HG03432 (cell line): ENCODE measurements at regions not wholly inside any gene's neighbourhood (a gene's known extent, or its start where the extent isn't known, plus 50 kb on each side); places are given as distances from the start of the nearest gene placed in this dataset.

ENCODE experiments used
- ATAC-seq: cut with Tn5 transposase; IDR thresholded peaks from one replicate; pipeline ENCODE4 v1.9.1; 2021; ENCODE audit warnings: mild to moderate bottlenecking, moderate library complexity; ENCODE audit not compliant: unreplicated experiment

DNA sequence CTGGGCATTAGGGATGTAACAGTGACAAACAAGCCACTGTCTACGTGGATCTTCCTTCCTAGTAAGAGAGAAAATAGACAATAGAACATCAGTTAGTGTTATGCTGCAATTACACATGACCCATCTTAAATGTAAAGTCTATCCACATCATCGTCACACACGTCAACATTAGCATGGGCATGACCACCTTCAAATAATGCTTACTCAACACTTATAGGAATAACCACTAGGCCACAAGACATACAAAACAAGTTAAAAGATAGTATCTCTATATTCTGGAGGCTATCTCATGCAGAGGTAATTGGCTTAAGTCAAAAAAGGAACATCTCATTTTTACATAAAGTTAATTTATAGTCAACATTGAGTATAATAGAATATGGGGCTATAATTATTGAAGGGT lies 156.5 kb downstream of the MOXD1 start:
- no peak for ATAC-seq

DNA sequence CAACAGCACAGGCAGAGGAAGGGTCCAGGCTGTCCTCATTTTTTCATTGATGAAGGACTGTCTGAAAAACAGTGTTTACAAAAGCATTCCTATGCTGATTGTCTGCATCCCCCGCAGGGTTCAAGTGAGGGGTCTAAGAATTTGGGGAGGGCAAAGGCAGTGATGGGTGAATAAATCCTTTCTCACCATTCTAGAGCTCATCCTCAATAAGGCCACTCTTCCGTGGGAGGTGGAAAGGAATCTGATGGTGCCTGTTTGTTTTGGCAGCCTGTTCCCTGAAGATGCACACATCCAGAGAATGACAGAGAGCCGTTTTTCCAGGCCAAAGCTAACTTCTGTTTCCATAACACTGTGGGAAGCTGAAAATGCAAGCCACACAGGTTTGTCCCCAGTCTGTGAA lies 164.5 kb downstream of the MOXD1 start:
- no peak for ATAC-seq

DNA sequence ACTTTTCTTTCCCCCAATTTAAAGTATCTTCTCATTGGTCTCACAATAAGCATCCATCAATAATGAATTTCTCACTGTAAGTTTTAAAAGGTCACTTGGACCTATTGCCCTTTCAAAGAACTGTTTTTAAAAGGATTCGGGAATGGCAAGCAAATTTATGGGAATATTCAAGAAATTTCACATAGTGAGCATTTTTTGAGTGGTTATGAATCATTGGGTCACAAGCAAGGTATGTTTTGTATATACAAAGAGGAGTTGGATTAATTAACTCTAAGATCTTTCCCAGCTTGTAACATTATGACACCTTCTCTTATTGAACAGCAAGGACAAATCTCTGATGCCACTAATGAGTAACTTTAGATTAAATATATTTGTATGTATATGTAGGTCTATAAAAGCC lies 165.0 kb downstream of the MOXD1 start:
- ATAC-seq, result no peak

DNA sequence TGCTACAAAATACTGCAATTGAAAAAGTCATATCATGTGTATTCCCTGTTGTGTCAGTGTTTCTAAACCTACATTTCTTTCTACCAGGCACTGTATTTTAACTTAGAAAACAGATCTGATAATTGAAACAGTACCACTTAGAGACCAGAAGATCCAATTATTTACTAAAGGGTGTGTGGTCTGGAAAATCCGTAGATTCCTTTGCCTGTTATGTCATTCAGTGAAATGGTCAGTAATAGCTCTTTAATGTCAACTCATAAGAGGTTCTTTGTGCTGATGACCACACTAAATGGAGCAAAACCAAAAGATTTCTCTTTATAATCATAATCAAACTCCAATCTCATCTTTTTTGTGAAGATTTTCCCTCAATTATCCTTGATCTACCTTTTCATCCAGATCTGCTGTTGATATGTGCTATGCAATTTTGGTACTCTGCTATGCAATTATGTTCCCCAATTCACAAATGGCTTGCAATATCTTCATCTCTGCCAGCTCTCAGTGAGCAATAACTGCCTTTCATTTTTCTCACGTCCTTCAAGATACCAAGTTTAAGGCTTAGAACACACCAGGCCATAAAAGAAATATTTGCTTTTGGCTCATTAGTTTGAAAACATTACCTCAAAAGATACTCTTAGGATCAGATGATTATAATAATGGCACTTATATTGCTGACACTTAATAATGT lies 165.5 kb downstream of the MOXD1 start:
- no peak for ATAC-seq

DNA sequence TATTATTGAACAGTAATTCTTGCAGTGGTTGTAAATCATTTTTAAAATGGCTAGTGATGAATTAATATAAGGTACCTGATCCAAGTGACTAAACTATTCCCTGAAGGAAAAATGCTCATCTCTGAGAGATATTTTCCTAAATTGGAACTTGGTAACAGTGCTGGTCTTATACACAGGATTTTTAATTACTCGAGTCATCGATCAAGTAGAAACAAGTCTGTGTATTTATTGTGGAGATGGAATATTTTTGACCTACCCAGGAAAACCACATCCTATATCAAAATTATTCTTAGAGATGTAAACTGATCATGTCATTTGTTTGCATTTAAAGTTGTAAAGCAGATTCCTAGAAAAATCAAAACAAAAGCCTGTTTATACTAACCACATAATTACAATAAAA lies 166.9 kb downstream of the MOXD1 start:
- no peak for ATAC-seq

- no peak for ATAC-seq
These were observed 170.0 kb downstream of the MOXD1 start for GRCh38 chr6:132231121-132231884.

DNA sequence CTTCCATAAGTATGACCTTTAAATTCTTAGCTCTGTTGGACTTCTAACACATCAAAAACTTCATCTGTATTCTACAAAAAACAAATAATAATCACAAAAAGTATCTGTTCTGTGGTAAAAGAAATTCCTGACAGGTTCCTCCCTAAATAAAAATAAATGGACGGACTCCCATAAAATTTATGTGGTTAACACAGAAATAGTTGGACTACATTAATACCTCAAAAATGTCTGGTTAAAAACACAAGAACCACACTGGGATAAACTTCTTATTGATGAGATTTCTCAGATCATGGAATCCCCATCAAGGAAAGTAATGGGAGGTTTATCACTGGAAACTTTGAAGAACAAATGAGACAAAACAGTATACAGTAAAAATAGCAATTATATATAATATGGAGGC lies 172.4 kb downstream of the MOXD1 start:
- no peak for ATAC-seq

DNA sequence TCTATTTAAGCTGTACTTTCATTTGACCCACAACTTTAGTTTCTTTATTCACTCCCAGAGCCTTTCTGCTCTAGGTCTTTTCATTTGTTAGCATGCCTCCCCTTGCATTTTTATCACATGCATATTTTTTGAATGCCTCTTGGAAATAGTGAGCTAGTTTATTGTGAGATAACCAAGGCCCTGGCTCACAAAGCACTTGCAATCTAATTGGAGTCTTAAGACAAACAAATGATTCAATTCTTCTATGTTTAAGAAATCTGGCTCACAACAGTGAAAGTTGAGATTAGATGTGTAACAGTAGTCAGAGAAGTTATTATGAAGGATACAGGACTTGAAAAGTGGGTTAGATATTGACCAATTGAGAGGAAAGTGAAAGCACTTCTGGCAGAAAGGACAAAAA lies 173.4 kb downstream of the MOXD1 start:
- ATAC-seq, result no peak

DNA sequence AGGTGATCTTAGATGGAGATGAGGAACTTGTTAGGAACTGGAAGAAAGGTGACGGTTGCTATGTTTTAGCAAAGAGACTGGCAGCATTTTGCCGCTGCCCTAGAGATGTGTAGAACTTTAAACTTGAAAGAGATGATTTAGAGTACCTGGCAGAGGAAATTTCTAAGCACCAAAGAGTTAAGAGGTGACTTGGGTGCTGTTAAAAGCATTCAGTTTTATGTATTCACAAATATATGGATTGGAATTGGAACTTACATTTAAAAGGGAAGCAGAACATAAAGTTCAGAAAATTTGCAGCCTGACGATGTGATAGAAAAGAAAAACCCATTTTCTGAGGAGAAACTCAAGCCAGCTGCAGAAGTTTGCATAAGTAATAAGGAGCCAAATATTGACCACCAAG lies 176.3 kb downstream of the MOXD1 start:
- no peak for ATAC-seq

DNA sequence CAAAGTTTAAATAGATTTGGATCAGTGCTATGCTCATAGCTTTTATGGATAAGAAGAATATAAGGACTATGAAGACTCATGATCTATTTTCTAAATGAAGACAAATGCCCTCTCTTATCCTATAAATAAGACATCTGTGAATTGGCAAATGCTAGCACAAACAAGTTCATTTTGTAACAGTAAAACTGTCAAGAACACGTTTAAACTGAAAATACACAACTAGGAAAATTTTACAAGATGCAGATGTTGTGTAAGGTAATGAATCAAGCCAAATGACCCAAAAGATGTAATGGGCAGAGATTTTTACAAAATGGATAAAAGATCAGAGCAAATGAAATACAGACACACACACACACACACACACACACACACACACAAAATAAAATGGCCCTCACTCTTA lies 180.5 kb downstream of the MOXD1 start:
- no peak for ATAC-seq

GRCh38 chr6:132219901-132220300 lies 181.4 kb downstream of the MOXD1 start:
- no peak for ATAC-seq

DNA sequence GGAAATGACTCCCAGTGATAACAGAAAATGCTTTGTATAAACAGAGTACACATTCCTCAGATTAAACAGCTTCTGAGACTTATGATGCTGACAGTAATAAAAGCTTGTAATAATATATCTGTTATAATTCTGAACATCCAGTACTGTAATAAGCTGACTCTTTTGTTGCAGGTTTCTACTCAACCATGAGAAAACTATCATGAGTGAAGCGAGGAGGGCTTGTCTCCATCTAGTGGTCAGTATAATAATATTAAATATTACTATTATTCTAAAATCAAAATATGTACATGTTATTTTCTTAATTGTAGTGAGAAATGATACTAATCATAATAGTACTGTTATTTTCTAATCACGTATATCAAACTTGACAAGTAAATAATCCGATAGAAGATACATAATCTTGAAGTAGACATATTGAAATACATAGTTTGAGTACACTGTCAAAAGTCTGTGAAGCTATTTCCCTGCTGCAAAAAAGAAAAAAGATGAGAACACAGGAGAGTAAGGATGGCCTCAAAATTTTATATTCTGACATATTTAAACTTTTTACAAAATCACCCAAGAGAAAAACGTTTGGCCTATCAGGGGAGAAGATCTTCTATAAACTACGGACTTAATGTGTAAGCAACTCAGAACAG lies 183.1 kb downstream of the MOXD1 start:
- ATAC-seq, result peak; percentile 67

DNA sequence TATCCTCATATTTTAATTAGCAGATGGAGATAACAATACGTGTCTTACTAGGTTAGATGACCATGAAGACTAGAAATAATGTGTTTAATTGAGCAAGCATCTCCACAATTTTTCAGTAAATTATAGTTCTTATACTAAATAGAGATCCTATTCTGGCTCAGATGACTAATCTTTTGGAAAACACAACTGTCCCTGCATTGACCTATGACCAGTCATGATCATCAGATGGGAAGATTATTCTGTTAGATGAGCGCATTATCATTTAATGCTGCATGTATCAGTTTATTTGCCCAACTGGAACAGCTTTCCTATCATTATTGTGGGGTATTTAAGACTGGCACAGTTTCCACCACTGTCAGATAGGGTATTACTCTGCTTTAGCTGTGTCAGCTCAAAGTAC lies 185.5 kb downstream of the MOXD1 start:
- no peak for ATAC-seq

DNA sequence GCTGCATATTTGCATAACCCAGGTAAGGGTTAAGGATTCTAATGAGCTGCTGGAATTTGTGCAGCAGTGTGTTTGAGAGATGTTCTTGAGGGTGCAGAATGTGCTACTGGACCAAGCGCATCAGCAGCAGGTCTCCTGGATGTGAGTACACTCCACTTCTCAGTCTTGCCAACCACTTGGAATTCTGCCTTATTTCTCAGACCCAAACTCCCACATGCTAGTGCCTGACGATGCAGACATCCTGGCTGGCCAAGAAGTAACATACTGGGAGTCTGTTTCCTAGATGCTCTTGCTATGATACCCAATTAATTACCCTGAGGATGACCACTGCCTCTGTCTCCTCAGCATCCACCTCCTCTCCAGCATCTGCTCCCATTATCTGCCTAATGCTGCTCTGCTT lies 186.6 kb downstream of the MOXD1 start:
- no peak for ATAC-seq

- no peak for ATAC-seq
These were observed 187.5 kb downstream of the MOXD1 start for GRCh38 chr6:132213732-132214131.

- ATAC-seq, result no peak
These were observed 188.1 kb downstream of the MOXD1 start for GRCh38 chr6:132213191-132213590.

GRCh38 chr6:132210886-132211563 lies 190.2 kb downstream of the MOXD1 start:
- no peak for ATAC-seq

- ATAC-seq, result no peak
These were observed 191.9 kb downstream of the MOXD1 start for GRCh38 chr6:132209351-132209750.

GRCh38 chr6:132207991-132208390 lies 193.3 kb downstream of the MOXD1 start:
- no peak for ATAC-seq

DNA sequence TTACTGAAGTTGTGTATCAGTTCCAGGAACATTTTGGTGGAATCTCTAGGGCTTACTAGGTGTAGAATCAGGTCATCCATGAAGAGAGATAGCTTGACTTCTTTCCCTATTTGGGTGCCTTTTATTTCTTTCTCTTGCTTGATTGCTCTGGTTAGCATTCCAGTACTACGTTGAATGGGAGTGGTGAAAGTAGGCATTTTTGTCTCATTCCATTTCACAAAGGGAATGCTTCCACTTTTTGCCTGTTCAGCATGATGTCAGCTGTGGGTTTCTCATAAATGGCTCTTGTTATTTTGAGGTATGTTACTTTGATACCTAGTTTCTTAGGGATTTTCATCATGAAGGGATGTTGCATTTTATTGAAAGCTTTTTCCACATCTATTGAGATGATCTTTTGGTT lies 195.3 kb downstream of the MOXD1 start:
- no peak for ATAC-seq

DNA sequence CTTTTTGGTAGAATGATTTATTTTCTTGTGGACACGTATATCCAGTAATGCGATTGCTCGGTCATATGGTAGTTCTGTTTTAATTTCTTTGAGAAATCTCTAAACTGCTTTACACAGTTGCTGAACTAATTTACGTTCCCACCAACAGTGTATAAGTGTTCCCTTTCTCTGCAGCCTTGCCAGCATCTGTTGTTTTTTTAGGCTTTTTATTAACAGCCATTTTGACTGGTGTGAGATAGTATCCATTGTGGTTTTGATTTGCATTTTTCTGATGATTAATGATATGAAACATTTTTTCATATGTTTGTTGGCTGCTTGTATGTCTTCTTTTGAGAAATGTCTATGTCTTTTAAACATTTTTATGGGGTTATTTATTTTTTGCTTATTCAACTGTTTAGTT lies 196.7 kb downstream of the MOXD1 start:
- no peak for ATAC-seq

DNA sequence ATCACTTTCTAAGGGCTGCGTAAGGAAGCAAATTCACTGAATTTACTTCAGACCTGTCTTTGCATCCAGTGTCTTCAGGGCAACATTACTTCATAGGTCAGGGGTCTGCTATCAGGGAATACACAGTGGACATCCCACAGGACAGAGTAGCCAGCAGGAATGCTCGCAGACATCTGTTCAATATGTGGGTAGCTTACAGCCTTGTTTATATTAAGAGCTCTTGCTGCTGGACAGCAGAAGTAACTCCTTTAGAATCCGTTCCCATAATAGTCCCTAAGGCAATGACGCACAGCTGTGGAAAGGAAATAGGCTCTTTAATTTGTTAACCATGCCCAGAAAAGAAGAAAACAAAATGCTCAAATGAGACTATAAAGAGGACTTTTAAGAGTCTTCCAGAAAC lies 198.7 kb downstream of the MOXD1 start:
- no peak for ATAC-seq
